Erythroblast (primary cell): ENCODE measurements at regions not wholly inside any gene's neighbourhood (a gene's known extent, or its start where the extent isn't known, plus 50 kb on each side); places are given as distances from the start of the nearest gene placed in this dataset.

Experiments
- GATA1 ChIP-seq: IDR thresholded peaks from 2 replicates; pipeline ENCODE4 v1.6.1; 2011; ENCODE audit warnings: low read depth, mild to moderate bottlenecking, control low read depth, low read length, moderate library complexity
- POLR2A ChIP-seq: IDR thresholded peaks from 2 replicates; pipeline ENCODE4 v1.6.1; 2011; ENCODE audit warnings: mild to moderate bottlenecking, low read length

DNA sequence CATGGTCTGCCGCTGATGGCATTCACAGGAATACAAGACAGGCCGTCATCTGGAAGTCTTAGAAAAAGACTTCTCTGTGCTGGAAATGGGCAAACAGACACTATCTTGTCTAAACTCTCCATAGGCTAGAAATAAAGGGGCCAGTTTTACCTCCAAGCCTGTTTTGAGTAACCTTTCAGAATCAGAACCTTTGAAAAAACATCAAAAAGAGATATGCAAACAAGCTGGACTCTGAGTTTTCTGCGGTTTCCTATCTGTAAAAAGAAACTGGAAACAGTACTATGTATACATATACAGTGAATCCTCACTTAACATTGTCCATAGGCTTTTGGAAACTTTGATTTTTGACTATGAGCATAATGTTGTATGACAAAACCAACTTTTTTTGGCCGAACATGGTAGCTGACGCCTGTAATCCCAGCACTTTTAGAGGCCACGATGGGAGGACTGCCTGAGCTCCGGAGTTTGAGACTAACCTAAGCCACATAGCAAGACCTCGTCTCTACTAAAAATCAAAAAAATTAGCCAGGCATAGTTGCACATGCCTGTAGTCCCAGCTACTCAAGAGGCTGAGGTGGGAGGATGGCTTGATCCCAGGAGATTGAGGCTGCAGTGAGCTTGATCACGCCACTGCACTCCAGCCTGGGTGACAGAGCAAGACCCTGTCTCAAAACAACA, 92.9 kb upstream of the MAX start:
- no peak for TF ChIP-seq POLR2A
- no peak for TF ChIP-seq GATA1
